ENCODE measurements at regions not wholly inside any gene's neighbourhood (a gene's known extent, or its start where the extent isn't known, plus 50 kb on each side); places are given as distances from the start of the nearest gene placed in this dataset.

GRCh38 chr15:95616306-95616705 lies 714.2 kb upstream of the NR2F2 start:
- no peak overlapping the region for H3K14ac ChIP-seq (ENCODE audit: insufficient read length)

More at GRCh38 chr15:95616306-95616705, 714.2 kb upstream of the NR2F2 start:
- H2BK12ac ChIP-seq (ENCODE audit: low read depth, low read length): no peak overlapping the region
- DNase-seq (ENCODE audit: low read depth in 1 of 2, low spot score in 2 of 2): no peak
- H4K91ac ChIP-seq (replicated peaks; ENCODE audit: insufficient read length, low read length): no peak overlapping the region
- no peak overlapping the region for H2BK15ac ChIP-seq (ENCODE audit: low read length)
- no peak overlapping the region for H3K18ac ChIP-seq (ENCODE audit: extremely low read depth, low read length)
- H3K4me1 ChIP-seq (replicated peaks in 1 of 4; ENCODE audit: control insufficient read depth in 3 of 4, insufficient read depth in 4 of 4, low read length in 3 of 4): no peaks in the 10 kb centered on the region
- no peaks in the 10 kb centered on the region for H3K36me3 ChIP-seq (ENCODE audit: control insufficient read depth in 2 of 4, insufficient read depth in 4 of 4, low read length in 3 of 4)
- CTCF ChIA-PET (ENCODE audit: partially characterized antibody): interaction anchor here (1.0 kb wide), 1 partner anchor 23 kb away, joined by 3 read pairs; no protein-coding TSS in a partner anchor
- H2AK5ac ChIP-seq (ENCODE audit: low read depth, low read length): no peak overlapping the region
- WGBS, 2 experiments (ENCODE audit: extremely low coverage in 1 of 2, insufficient coverage in 1 of 2, insufficient read length in 1 of 2, insufficient replicate concordance in 2 of 2, low coverage in 1 of 2, low lambda C conversion rate in 2 of 2, missing lambda C conversion rate in 1 of 2): 100% methylated on average over 2 of the region's 2 CpGs; no CpG with 5 or more reads in 1 of the 2 experiments
- no peaks in the 10 kb centered on the region for H3K27me3 ChIP-seq (replicated peaks in 1 of 4; ENCODE audit: control insufficient read depth in 3 of 4, extremely low read depth in 1 of 4, insufficient read depth in 3 of 4, low read length in 3 of 4)
- no peaks in the 10 kb centered on the region for H3K23me2 ChIP-seq (ENCODE audit: low read depth, low read length)
- H3K9ac ChIP-seq (replicated peaks in 1 of 4; ENCODE audit: extremely low read depth in 1 of 4, low read depth in 3 of 4, low read length in 3 of 4): no peak overlapping the region
- no peak for FAIRE-seq
- H4K20me1 ChIP-seq (replicated peaks in 1 of 2; ENCODE audit: control insufficient read depth in 1 of 2, insufficient read depth in 2 of 2, low read length in 2 of 2): no peaks in the 10 kb centered on the region
- H3K27ac ChIP-seq (ENCODE audit: low read depth, low read length): no peak overlapping the region
- no peak overlapping the region for H4K8ac ChIP-seq (ENCODE audit: extremely low read depth, insufficient read depth, low read length)
- H2BK5ac ChIP-seq (ENCODE audit: low read depth, low read length): no peak overlapping the region
- TF ChIP-seq CTBP2 (IDR thresholded peaks at IDR 0.05; ENCODE audit: borderline replicate concordance, insufficient read depth, insufficient read length, low read length) (no peak), POLR2A (IDR thresholded peaks at IDR 0.05; ENCODE audit: control extremely low read depth in 1 of 2, low read depth in 2 of 2, low read length in 2 of 2) (no peak)
- H3K79me2 ChIP-seq (ENCODE audit: control insufficient read depth in 1 of 2, insufficient read depth in 2 of 2, low read length in 2 of 2): no peaks in the 10 kb centered on the region
- no peaks in the 10 kb centered on the region for H3K9me3 ChIP-seq (ENCODE audit: insufficient read depth in 2 of 2, low read depth in 1 of 2, low read length in 1 of 2)
- H3K23ac ChIP-seq (ENCODE audit: insufficient read length): no peak overlapping the region
- no peaks in the 10 kb centered on the region for H3K79me1 ChIP-seq (ENCODE audit: low read depth, low read length)
- H3K4me2 ChIP-seq (ENCODE audit: insufficient read depth in 1 of 2, low read depth in 2 of 2, low read length in 2 of 2): no peak overlapping the region
- H4K5ac ChIP-seq (ENCODE audit: insufficient read length, low read depth, low read length): no peak overlapping the region
- POLR2A ChIA-PET (ENCODE audit: partially characterized antibody): no interaction called here
- H3K4ac ChIP-seq (replicated peaks; ENCODE audit: insufficient read length, low read depth, low read length): no peak overlapping the region
- H2BK20ac ChIP-seq (ENCODE audit: low read length): no peak overlapping the region
- H2BK120ac ChIP-seq (replicated peaks; ENCODE audit: low read depth, low read length): no peak overlapping the region
- H3K4me3 ChIP-seq (ENCODE audit: extremely low read depth in 1 of 4, insufficient read depth in 2 of 4, low read depth in 3 of 4, low read length in 4 of 4): no peak overlapping the region
- H3K56ac ChIP-seq (replicated peaks; ENCODE audit: insufficient read length, low read depth, low read length): no peak overlapping the region
- no peak overlapping the region for H2AFZ ChIP-seq (ENCODE audit: low read length)

Measured in H1 (cell line).